CD4-positive, alpha-beta T cell (primary cell): ENCODE measurements at regions not wholly inside any gene's neighbourhood (a gene's known extent, or its start where the extent isn't known, plus 50 kb on each side); places are given as distances from the start of the nearest gene placed in this dataset.
"Not testable (repeated sequence)": the region's sequence is repeated elsewhere in the genome, so short reads cannot be mapped to it uniquely, and the experiment has no call there.

Source experiments
- ATAC-seq: fragments of 200-7000 bp; cut with Tn5 transposase; one replicate; pipeline ENCODE4 v1.10.0; 2022; ENCODE audit warnings: mild to moderate bottlenecking; ENCODE audit not compliant: poor library complexity
- CTCF ChIA-PET: fragments of 350-600 bp; sonication (Branson Sonifier 250); formaldehyde crosslinking; loops from one replicate; lab custom pipeline; 2021; ENCODE audit warnings: antibody characterized with exemption, inconsistent platforms; lab: Charles Lee
- POLR2A ChIA-PET: fragments of 350-600 bp; sonication (Branson Sonifier 250); formaldehyde crosslinking; loops from one replicate; lab custom pipeline; 2021; ENCODE audit warnings: antibody characterized with exemption, inconsistent platforms; lab: Charles Lee
- DNase-seq, 14 experiments: peaks; one replicate each; pipeline ENCODE4 v3.0.0-alpha.2; 2013 to 2020; ENCODE audit warnings: mixed read lengths in 2 of 14
- H3K27ac ChIP-seq, 2 donors: one replicate each; pipeline versions ENCODE4 v1.5.1 to v1.7.0; 2013; ENCODE audit warnings: low read length in 2 of 2, low read depth in 1 of 2, mild to moderate bottlenecking in 1 of 2
- H3K27me3 ChIP-seq, 2 experiments: 1 replicate in 1 of 2; 2 replicates in 1 of 2; pipeline versions ENCODE4 v1.6.1 to v1.7.0; 2013; ENCODE audit warnings: low read length in 2 of 2, control low read depth in 1 of 2, mild to moderate bottlenecking in 1 of 2, moderate library complexity in 1 of 2; ENCODE audit not compliant: insufficient read depth in 2 of 2, control insufficient read depth in 1 of 2
- H3K36me3 ChIP-seq: one replicate; pipeline ENCODE4 v1.6.1; 2013; ENCODE audit warnings: low read length, control low read depth; ENCODE audit not compliant: insufficient read depth
- H3K4me1 ChIP-seq: one replicate; pipeline ENCODE4 v1.6.1; 2013; ENCODE audit warnings: low read length, control low read depth; ENCODE audit not compliant: insufficient read depth
- H3K4me3 ChIP-seq: one replicate; pipeline ENCODE4 v1.5.1; 2013; ENCODE audit warnings: mild to moderate bottlenecking, low read length, moderate library complexity
- H3K9me3 ChIP-seq, 2 experiments: 1 replicate in 1 of 2; 2 replicates in 1 of 2; pipeline versions ENCODE4 v1.6.1 to v1.7.0; 2013; ENCODE audit warnings: low read length in 2 of 2, mild to moderate bottlenecking in 2 of 2, control low read depth in 1 of 2, moderate library complexity in 1 of 2; ENCODE audit not compliant: control insufficient read depth in 1 of 2, insufficient read depth in 1 of 2
- H3K27ac Mint-ChIP-seq: one replicate; pipeline ENCODE4 v1.8.0; 2020; ENCODE audit warnings: mixed read lengths
- H3K27me3 Mint-ChIP-seq: one replicate; pipeline ENCODE4 v1.8.0; 2021; ENCODE audit warnings: mixed read lengths
- H3K36me3 Mint-ChIP-seq: one replicate; pipeline ENCODE4 v1.8.0; 2021; ENCODE audit warnings: low read depth, mixed read lengths
- H3K4me1 Mint-ChIP-seq: one replicate; pipeline ENCODE4 v1.8.0; 2021; ENCODE audit warnings: low read depth, mixed read lengths
- H3K4me3 Mint-ChIP-seq: one replicate; pipeline ENCODE4 v1.8.0; 2020; ENCODE audit warnings: mild to moderate bottlenecking, mixed read lengths
- H3K9me3 Mint-ChIP-seq: one replicate; pipeline ENCODE4 v1.8.0; 2020; ENCODE audit warnings: mixed read lengths
- CTCF ChIP-seq: fragments of 200-600 bp; IDR thresholded peaks from one replicate; pipeline ENCODE4 v1.8.0; 2022; ENCODE audit warnings: antibody characterized with exemption, mild to moderate bottlenecking
- intact Hi-C, 2 experiments: fragments of 100-400 bp; cut with DNase I in 1 of 2; cut with micrococcal nuclease in 1 of 2; formaldehyde crosslinking; loops; one replicate each; pipeline versions ENCODE4 v1.15.1 to v1.9.0; 2023 to 2025; cut with DNase I, micrococcal nuclease

- no peak for ATAC-seq
- H3K27me3 ChIP-seq = no peaks in the 10 kb centered on the region
- ChIA-PET POLR2A (no interaction called here), CTCF (no interaction called here)
- Mint-ChIP-seq H3K27ac (no peak overlapping the region), H3K36me3 (no peaks in the 10 kb centered on the region), H3K4me3 (no peak overlapping the region), H3K27me3 (peaks cover 10% of the 10 kb centered on the region), H3K9me3 (no peaks in the 10 kb centered on the region), H3K4me1 (no peaks in the 10 kb centered on the region)
- DNase-seq = no peak
- H3K4me1 ChIP-seq = no peaks in the 10 kb centered on the region
- H3K27ac ChIP-seq = no peak overlapping the region
- H3K9me3 ChIP-seq = peaks cover 0 to 13% of the 10 kb centered on the region in 2 experiments
- intact Hi-C loops = no loop called here
- H3K36me3 ChIP-seq = no peaks in the 10 kb centered on the region
- no peak for TF ChIP-seq CTCF
- H3K4me3 ChIP-seq = no peak overlapping the region
These were observed 107.9 kb upstream of the ZNF469 start for GRCh38 chr16:88274847-88275246.

DNA sequence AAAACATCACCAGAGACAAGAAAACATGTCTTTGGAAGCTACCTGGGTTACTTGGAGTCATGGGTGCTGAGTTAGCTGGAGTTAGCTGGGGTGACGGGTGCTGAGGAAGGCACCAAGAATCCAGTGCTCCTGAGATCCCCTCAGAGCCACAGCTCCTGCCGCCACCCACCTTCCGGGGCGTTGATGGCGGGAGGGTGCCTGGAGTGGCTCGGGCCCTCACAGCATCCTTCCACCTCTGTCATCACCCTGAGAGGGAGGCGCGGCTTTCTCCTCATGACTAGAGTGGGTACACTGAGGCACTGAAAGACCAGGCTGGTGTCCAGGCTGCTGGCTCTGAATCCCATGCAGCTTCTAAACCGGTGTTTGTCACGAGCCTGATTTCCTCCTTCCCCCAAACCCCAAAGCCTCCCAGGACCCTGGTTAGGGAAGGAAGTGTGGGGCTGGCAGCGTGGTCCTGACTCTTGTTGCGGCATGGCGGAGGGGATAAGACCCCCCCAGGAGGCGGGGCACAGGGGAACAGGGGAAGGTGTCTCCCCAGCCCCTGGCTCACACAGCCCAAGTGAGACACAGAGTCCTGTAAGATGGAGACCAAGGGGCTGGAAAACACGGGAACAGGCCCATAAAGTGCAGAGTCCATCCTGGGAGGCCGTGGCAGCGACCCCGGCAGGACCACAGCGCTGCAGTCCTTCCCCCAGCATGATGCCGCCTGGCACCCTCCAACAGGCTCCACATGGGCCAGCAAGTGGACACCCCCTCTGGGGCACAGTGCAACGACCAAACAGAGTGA lies 107.2 kb upstream of the ZNF469 start:
- H3K9me3 ChIP-seq = peaks cover 0 to 13% of the 10 kb centered on the region in 2 experiments
- H3K36me3 ChIP-seq, H3K27ac Mint-ChIP-seq, H3K27ac ChIP-seq, H3K27me3 ChIP-seq, H3K36me3 Mint-ChIP-seq, intact Hi-C loops, H3K9me3 Mint-ChIP-seq, DNase-seq, ATAC-seq, H3K27me3 Mint-ChIP-seq, H3K4me3 Mint-ChIP-seq, H3K4me3 ChIP-seq, POLR2A ChIA-PET, H3K4me1 ChIP-seq, CTCF ChIA-PET, H3K4me1 Mint-ChIP-seq: not testable (repeated sequence)

- CTCF ChIA-PET, H3K27me3 Mint-ChIP-seq, H3K4me1 Mint-ChIP-seq, H3K27ac Mint-ChIP-seq, H3K4me3 ChIP-seq, H3K4me3 Mint-ChIP-seq, DNase-seq, intact Hi-C loops, H3K4me1 ChIP-seq, H3K9me3 Mint-ChIP-seq, H3K27me3 ChIP-seq, POLR2A ChIA-PET, H3K27ac ChIP-seq, ATAC-seq, H3K36me3 ChIP-seq, H3K36me3 Mint-ChIP-seq: not testable (repeated sequence)
- peaks cover 0 to 13% of the 10 kb centered on the region in 2 experiments for H3K9me3 ChIP-seq
These were observed 106.6 kb upstream of the ZNF469 start for GRCh38 chr16:88276123-88276588.

DNA sequence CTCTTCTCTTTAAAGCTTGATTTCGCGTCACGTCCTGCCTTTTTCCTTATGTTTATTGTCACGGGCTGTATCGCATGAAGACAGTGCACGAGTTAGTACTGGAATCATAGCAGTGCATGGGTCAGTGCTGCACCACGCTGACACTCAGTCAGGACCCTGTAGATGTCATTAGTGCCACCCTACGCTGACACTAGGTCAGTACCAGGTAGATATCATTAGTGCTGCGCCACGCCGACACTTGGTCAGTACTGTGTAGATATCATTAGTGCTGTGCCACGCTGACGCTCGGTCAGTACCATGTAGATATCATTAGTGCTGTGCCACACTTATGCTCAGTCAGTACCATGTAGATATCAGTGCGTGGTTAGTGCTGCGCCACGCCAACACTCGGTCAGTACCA lies 106.2 kb upstream of the ZNF469 start:
- ChIA-PET CTCF (no interaction called here), POLR2A (no interaction called here)
- no peak for TF ChIP-seq CTCF
- Histone ChIP-seq H3K27ac (no peak overlapping the region), H3K4me3 (no peak overlapping the region), H3K4me1 (no peaks in the 10 kb centered on the region), H3K9me3 (peaks cover 0 to 13% of the 10 kb centered on the region in 2 experiments), H3K36me3 (no peaks in the 10 kb centered on the region), H3K27me3 (no peaks in the 10 kb centered on the region)
- Mint-ChIP-seq H3K36me3 (no peaks in the 10 kb centered on the region), H3K4me1 (no peaks in the 10 kb centered on the region), H3K9me3 (no peaks in the 10 kb centered on the region), H3K27me3 (peaks cover 4% of the 10 kb centered on the region), H3K4me3 (no peak overlapping the region), H3K27ac (no peak overlapping the region)
- no peak for DNase-seq
- no peak for ATAC-seq
- intact Hi-C loops = no loop called here
